Smooth muscle cell (in vitro differentiated cells): ENCODE measurements at regions not wholly inside any gene's neighbourhood (a gene's known extent, or its start where the extent isn't known, plus 50 kb on each side); places are given as distances from the start of the nearest gene placed in this dataset.

Experiments used
- DNase-seq: peaks from one replicate; lab custom pipeline; 2025; ENCODE audit not compliant: unreplicated experiment; lab: John Stamatoyannopoulos, UW
- H2AFZ ChIP-seq: fragments of 200-600 bp; sonication (generic); 2 replicates; pipeline ENCODE4 v1.6.0; 2016; ENCODE audit warnings: antibody characterized with exemption, low read depth, mild to moderate bottlenecking
- H3F3A ChIP-seq: fragments of 200-600 bp; sonication (generic); 2 replicates; pipeline ENCODE4 v1.6.0; 2017; ENCODE audit warnings: antibody characterized with exemption, low read depth
- H3K27ac ChIP-seq: fragments of 200-600 bp; sonication (generic); 2 replicates; pipeline ENCODE4 v1.5.1; 2016; ENCODE audit warnings: low read depth, mild to moderate bottlenecking
- H3K27me3 ChIP-seq: fragments of 200-600 bp; sonication (generic); 2 replicates; pipeline ENCODE4 v1.6.1; 2016; ENCODE audit warnings: low read depth, mild to moderate bottlenecking
- H3K36me3 ChIP-seq: fragments of 200-600 bp; sonication (generic); 2 replicates; pipeline ENCODE4 v1.5.1; 2016; ENCODE audit warnings: low read depth
- H3K4me1 ChIP-seq: fragments of 200-600 bp; sonication (generic); 2 replicates; pipeline ENCODE4 v1.5.1; 2016; ENCODE audit warnings: low read depth
- H3K4me2 ChIP-seq: fragments of 200-600 bp; sonication (generic); 2 replicates; pipeline ENCODE4 v1.6.0; 2016; ENCODE audit warnings: mild to moderate bottlenecking
- H3K4me3 ChIP-seq: fragments of 200-600 bp; sonication (generic); 2 replicates; pipeline ENCODE4 v1.5.1; 2016; ENCODE audit warnings: mild to moderate bottlenecking
- H3K79me2 ChIP-seq: fragments of 200-600 bp; sonication (generic); 2 replicates; pipeline ENCODE4 v1.6.0; 2016; ENCODE audit warnings: low read depth, mild to moderate bottlenecking
- H3K9ac ChIP-seq: fragments of 200-600 bp; sonication (generic); 2 replicates; pipeline ENCODE4 v1.6.0; 2016; ENCODE audit warnings: low read depth
- H3K9me3 ChIP-seq: fragments of 200-600 bp; sonication (generic); replicated peaks from 2 replicates; pipeline ENCODE4 v1.5.1; 2016; ENCODE audit warnings: low read depth
- H4K20me1 ChIP-seq: fragments of 200-600 bp; sonication (generic); 2 replicates; pipeline ENCODE4 v1.6.0; 2016; ENCODE audit warnings: low read depth
- WGBS: methylation state at CpG from one replicate; pipeline ENCODE4 v1.1.7; 2016; ENCODE audit warnings: low lambda C conversion rate; 5-methylcytosine and 5-hydroxymethylcytosine counted together
- TF ChIP-seq, protein P1 (sequence below): fragments of 200-600 bp; sonication (generic); IDR thresholded peaks from 2 replicates; pipeline ENCODE4 v1.5.1; 2017; ENCODE audit warnings: borderline replicate concordance, mild to moderate bottlenecking, antibody characterized with exemption; ENCODE audit not compliant: insufficient read depth, poor library complexity, severe bottlenecking

DNA sequence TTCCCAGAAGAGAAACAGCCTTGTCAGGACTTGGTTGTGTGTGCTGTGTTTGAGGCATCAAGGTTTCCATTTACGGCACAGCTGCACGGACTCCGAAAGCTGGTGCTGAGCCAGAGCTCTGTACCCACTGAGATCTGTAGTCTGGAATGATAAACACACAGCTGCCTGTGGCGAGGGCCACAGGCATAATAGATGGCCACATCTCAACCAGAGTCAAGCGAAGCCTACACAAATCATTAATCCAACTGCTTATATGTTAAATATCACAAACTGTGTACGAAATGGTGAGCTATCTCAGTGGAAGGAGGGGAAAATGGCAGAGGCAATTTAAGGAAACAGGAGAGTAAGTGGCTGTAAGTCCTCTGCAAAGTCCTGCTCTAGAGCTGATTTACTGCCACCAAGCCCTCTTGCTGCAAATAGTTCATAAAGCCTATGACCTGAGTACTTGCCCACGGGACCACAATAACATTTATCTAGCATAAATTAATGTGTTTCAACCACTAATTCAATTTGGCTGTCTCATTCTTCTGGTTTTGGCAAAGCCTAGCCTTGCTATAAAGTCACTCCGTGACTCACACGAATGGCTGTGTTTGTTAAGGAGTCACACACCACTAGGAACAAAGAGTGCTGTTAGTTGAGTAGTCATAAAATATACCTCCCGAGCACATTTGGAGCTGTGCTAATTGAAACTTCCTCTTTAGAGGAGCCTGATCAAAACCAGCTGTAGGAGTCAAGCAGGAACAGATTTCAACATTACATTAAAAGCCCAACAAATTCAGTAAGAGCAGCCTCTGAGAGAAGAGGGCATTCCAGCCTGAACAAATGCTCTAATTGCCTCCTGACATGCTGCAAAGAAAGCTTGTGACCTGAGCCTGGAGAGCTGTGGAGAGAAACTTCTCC is 738.6 kb upstream of the ZNF608 start:
- no peaks in the 10 kb centered on the region for H3K27me3 ChIP-seq
- no peaks in the 10 kb centered on the region for H3K79me2 ChIP-seq
- peak; percentile 9 for DNase-seq
- H4K20me1 ChIP-seq, result no peaks in the 10 kb centered on the region
- no peaks in the 10 kb centered on the region for H3K9me3 ChIP-seq
- H3K27ac ChIP-seq, result peak overlapping the region; percentile 89
- H3K9ac ChIP-seq, result peak overlapping the region; percentile 57
- H3K36me3 ChIP-seq, result no peaks in the 10 kb centered on the region
- TF ChIP-seq, protein P1, sequence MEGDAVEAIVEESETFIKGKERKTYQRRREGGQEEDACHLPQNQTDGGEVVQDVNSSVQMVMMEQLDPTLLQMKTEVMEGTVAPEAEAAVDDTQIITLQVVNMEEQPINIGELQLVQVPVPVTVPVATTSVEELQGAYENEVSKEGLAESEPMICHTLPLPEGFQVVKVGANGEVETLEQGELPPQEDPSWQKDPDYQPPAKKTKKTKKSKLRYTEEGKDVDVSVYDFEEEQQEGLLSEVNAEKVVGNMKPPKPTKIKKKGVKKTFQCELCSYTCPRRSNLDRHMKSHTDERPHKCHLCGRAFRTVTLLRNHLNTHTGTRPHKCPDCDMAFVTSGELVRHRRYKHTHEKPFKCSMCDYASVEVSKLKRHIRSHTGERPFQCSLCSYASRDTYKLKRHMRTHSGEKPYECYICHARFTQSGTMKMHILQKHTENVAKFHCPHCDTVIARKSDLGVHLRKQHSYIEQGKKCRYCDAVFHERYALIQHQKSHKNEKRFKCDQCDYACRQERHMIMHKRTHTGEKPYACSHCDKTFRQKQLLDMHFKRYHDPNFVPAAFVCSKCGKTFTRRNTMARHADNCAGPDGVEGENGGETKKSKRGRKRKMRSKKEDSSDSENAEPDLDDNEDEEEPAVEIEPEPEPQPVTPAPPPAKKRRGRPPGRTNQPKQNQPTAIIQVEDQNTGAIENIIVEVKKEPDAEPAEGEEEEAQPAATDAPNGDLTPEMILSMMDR, result no peak
- peak overlapping the region; percentile 11 for H3K4me3 ChIP-seq
- H2AFZ ChIP-seq, result no peak overlapping the region
- H3K4me2 ChIP-seq, result peak overlapping the region; percentile 65
- peaks cover 55% of the 10 kb centered on the region for H3K4me1 ChIP-seq
- 5% methylated on average over 10 of the region's 10 CpGs for WGBS
- H3F3A ChIP-seq, result peaks cover 13% of the 10 kb centered on the region

GRCh38 chr5:125485771-125486170 is 739.3 kb upstream of the ZNF608 start:
- DNase-seq, result no peak
- H3K27me3 ChIP-seq, result no peaks in the 10 kb centered on the region
- H3K36me3 ChIP-seq, result no peaks in the 10 kb centered on the region
- peaks cover 13% of the 10 kb centered on the region for H3F3A ChIP-seq
- TF ChIP-seq, protein P1, result no peak
- peak overlapping the region; percentile 89 for H3K27ac ChIP-seq
- H3K79me2 ChIP-seq, result no peaks in the 10 kb centered on the region
- peak overlapping the region; percentile 65 for H3K4me2 ChIP-seq
- H2AFZ ChIP-seq, result no peak overlapping the region
- H3K4me3 ChIP-seq, result no peak overlapping the region
- no peaks in the 10 kb centered on the region for H3K9me3 ChIP-seq
- WGBS, result 60% methylated on average over 3 of the region's 3 CpGs
- H4K20me1 ChIP-seq, result no peaks in the 10 kb centered on the region
- H3K9ac ChIP-seq, result peak overlapping the region; percentile 38
- H3K4me1 ChIP-seq, result peaks cover 54% of the 10 kb centered on the region

GRCh38 chr5:125486634-125487033 is 740.2 kb upstream of the ZNF608 start:
- Histone ChIP-seq H3K27me3 (no peaks in the 10 kb centered on the region), H3F3A (peaks cover 13% of the 10 kb centered on the region), H3K4me2 (peak overlapping the region; percentile 65), H3K9me3 (no peaks in the 10 kb centered on the region), H3K79me2 (no peaks in the 10 kb centered on the region), H3K36me3 (no peaks in the 10 kb centered on the region), H2AFZ (no peak overlapping the region), H3K4me3 (no peak overlapping the region), H3K9ac (peak overlapping the region; percentile 38), H3K4me1 (peaks cover 50% of the 10 kb centered on the region), H4K20me1 (no peaks in the 10 kb centered on the region), H3K27ac (peak overlapping the region; percentile 89)
- WGBS, result 44% methylated on average over 2 of the region's 2 CpGs
- DNase-seq, result no peak
- TF ChIP-seq, protein P1, result no peak
